Ishikawa (cell line): ENCODE measurements at regions not wholly inside any gene's neighbourhood (a gene's known extent, or its start where the extent isn't known, plus 50 kb on each side); places are given as distances from the start of the nearest gene placed in this dataset.
A peak's percentile ranks its signal among the peaks of the same experiment; 100 is the strongest.

Experiments
- CEBPB ChIP-seq: IDR thresholded peaks from 2 replicates; pipeline ENCODE4 v1.6.1; 2012
- CREB1 ChIP-seq: IDR thresholded peaks from 2 replicates; pipeline ENCODE4 v1.6.1; 2012; ENCODE audit warnings: low read depth
- EGR1 ChIP-seq: IDR thresholded peaks from 2 replicates; pipeline ENCODE4 v1.6.1; 2012
- EP300 ChIP-seq: IDR thresholded peaks from 2 replicates; pipeline ENCODE4 v1.6.1; 2012; ENCODE audit warnings: borderline replicate concordance
- FOXM1 ChIP-seq: IDR thresholded peaks from 2 replicates; pipeline ENCODE4 v1.6.1; 2012; ENCODE audit warnings: low read depth, borderline replicate concordance
- MAX ChIP-seq: IDR thresholded peaks from 2 replicates; pipeline ENCODE4 v1.6.1; 2012
- RAD21 ChIP-seq: IDR thresholded peaks from 2 replicates; pipeline ENCODE4 v1.6.1; 2012; ENCODE audit warnings: low read depth
- REST ChIP-seq: IDR thresholded peaks from 2 replicates; pipeline ENCODE4 v1.6.1; 2012; ENCODE audit warnings: low read depth, mild to moderate bottlenecking
- TAF1 ChIP-seq: IDR thresholded peaks from 2 replicates; pipeline ENCODE4 v1.6.1; 2012; ENCODE audit warnings: low read depth, mild to moderate bottlenecking
- USF1 ChIP-seq: IDR thresholded peaks from 2 replicates; pipeline ENCODE4 v1.6.1; 2012
- YY1 ChIP-seq: IDR thresholded peaks from 2 replicates; pipeline ENCODE4 v1.6.1; 2012; ENCODE audit warnings: low read depth

GRCh38 chr9:93820667-93821306 is 134.4 kb downstream of the BARX1 start:
- TF ChIP-seq MAX (no peak), TAF1 (no peak), YY1 (no peak), CEBPB (no peak), EP300 (no peak), REST (no peak), CREB1 (no peak), USF1 (no peak), RAD21 (peak; percentile 36), FOXM1 (no peak), EGR1 (no peak)
